NOMO-1 treated with DMSO at 0.1 percent for 48 hours (cell line): ENCODE measurements at regions not wholly inside any gene's neighbourhood (a gene's known extent, or its start where the extent isn't known, plus 50 kb on each side); places are given as distances from the start of the nearest gene placed in this dataset.

Experiments
- DNase-seq: peaks from one replicate; lab custom pipeline; 2025; ENCODE audit not compliant: unreplicated experiment; lab: John Stamatoyannopoulos, UW

- no peak for DNase-seq
These were observed 619.2 kb upstream of the SGCG start for GRCh38 chr13:22561581-22561980.

- no peak for DNase-seq
These were observed 618.7 kb upstream of the SGCG start for GRCh38 chr13:22562116-22562515.

- DNase-seq, result no peak
These were observed 617.5 kb upstream of the SGCG start for GRCh38 chr13:22563272-22563671.

GRCh38 chr13:22569811-22570210 lies 611.0 kb upstream of the SGCG start:
- DNase-seq, result no peak

- no peak for DNase-seq
These were observed 590.9 kb upstream of the SGCG start for GRCh38 chr13:22589880-22590279.

GRCh38 chr13:22592515-22592914 lies 588.3 kb upstream of the SGCG start:
- DNase-seq, result no peak

GRCh38 chr13:22594041-22594440 lies 586.7 kb upstream of the SGCG start:
- DNase-seq, result no peak

DNA sequence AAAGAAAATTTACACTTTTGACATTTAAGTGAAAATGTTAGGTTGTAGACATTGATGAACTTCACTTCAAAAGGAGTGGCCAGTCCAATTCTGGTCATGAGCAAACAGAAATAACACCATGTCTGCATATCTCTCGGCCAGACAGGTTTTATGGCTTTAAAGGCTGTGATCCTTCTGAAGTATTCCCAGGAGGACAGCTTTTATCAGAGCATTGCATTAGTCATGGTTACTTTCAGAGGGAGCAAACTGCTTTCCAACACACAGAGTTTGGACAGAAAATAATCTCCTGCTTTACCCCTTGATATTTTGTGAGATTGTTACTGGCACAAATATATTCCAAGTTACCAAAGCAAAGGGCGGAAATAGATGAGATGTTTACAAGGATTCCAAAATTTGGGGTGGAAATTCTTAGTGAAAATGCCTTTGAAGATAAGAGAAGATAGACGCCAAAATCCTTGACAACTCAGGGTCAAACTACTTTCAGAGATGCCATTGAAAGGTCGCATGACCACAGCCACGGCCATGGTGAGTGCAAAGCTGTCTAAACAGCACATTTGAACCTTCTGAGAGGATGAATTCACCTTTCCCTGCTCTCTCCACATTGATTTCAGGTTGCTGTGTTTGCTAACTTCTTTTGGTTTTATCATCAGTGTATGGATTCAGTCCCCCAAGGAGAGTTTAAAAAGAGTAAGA lies 584.5 kb upstream of the SGCG start:
- no peak for DNase-seq

DNA sequence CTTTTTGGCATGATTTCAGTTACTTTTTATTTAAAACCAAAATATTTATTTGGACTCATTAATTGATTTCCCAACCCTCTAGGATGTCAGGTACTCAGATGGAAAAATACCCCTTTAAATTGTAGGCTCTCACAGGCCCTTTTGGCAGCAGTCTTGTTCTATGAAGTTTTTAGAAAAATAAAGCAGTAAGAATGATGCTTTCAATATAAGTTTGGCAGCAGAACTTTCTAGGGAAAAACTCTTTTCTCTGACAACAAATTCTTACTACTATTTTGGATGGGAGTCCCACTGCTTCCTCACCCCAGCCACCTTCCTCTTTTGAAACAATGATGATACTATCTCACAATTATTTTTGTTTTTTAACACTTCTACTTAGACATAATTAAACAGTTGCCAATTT lies 581.6 kb upstream of the SGCG start:
- DNase-seq, result no peak

GRCh38 chr13:22618002-22618401 lies 562.8 kb upstream of the SGCG start:
- DNase-seq, result no peak

DNA sequence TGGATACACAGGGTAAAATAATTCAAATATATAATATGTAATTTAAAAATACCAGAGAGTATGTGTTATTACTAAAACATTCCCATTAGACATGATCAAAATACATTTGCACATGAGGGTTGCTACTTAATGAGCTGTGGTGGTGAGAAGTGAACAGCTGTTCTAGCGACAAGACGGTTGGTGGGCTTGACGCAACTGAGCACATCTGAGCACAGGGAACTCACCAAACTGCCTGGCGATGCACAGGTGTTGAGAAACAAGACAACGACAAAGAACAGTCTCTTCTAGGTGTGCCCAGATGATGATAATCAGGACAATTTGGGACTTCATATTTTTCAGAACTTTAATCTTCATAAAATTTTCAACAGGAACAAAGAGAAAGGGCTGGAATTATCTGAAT lies 555.1 kb upstream of the SGCG start:
- DNase-seq, result no peak

GRCh38 chr13:22629374-22629773 lies 551.4 kb upstream of the SGCG start:
- no peak for DNase-seq

GRCh38 chr13:22642088-22642487 lies 538.7 kb upstream of the SGCG start:
- no peak for DNase-seq

GRCh38 chr13:22644941-22645340 lies 535.8 kb upstream of the SGCG start:
- no peak for DNase-seq

DNA sequence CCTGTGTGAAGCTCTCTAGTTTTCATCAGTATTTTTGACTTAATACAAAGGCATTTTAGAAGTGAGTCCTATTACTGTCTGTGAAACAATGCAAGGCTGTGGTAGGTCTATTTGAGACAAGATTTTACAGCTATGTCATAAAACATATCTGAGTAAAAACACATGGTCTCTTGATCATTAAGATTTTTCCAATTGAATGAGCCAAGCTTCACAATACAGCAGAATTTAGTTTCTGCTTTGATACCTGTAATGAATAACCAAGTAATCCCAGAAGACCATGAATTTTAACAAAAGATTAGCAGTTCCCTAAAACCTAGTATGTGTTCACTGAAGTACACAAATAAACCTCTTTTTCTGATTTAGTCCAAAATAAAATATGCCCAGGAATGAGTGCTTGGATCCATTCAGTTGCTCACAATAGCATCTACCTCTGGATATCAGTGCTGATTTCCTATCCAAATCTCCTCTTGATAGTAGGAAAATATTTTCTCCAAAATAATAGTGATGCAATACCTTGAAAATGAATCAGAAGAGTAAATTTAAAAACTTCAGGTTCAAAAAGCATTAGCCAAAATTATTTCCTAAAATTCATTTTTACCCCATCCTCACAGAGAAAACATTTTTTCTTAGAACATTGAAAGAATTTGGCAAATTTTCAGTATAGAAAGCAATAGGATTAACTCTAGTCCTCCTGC lies 533.5 kb upstream of the SGCG start:
- DNase-seq, result no peak

GRCh38 chr13:22648320-22648801 lies 532.4 kb upstream of the SGCG start:
- DNase-seq, result no peak

- no peak for DNase-seq
These were observed 528.0 kb upstream of the SGCG start for GRCh38 chr13:22652796-22653195.

GRCh38 chr13:22653866-22654265 lies 526.9 kb upstream of the SGCG start:
- no peak for DNase-seq

GRCh38 chr13:22655106-22655852 lies 525.5 kb upstream of the SGCG start:
- no peak for DNase-seq

DNA sequence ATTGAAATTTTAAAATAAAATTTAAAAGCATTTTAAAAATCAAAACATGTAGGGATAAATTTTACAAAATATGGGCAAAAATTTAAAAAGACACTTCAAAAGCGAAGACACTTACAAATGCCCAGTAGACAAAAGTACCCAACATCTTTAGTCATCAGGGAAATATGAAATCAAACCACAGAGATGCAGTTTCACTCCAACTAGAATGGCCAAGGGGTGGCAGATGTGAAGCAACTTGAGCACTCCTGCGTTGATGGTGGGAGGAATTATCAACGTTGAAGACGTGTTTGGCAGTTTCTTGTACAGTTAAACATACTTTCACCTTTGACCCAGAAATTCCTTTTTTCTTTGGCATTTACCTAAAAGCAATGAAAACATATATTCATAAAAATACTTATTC lies 518.0 kb upstream of the SGCG start:
- DNase-seq, result no peak

DNA sequence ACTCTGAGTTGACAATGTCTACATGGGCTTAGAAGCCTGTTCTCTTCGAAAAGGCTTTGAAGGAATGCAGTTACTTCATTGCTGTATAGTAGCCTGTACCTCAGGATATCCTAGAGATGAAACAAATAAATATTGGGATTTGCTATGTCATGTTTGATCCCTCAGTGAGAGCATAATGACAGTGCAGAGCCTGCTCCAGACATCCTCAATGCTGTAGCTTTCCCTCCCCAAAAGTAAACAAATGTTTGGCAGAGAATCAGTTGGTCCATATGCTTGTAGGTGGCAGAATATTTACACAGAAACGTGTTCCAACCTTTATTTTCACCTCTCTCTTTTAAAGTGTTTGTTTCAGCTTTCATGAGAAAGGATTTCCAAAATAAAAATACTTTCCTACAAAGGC lies 515.3 kb upstream of the SGCG start:
- DNase-seq, result no peak

DNA sequence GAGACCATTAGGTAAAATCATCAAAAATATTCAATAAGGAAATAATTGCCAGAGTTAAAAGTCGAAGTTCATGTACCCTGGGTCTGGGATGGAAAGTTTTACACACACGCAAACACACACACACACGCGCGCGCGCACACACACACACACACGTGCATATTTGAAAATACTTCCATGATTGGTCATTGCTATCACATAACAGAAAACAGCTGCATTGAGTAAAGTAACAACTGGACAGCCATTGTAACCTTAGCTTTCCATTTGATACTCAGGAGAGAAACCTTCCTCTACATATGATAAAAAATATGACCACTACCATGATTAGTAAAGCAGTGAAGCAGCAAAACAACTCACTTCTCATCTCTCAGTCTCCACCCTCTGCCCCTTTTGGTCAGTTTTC lies 490.0 kb upstream of the SGCG start:
- DNase-seq, result no peak
